DMS79 (cell line): ENCODE measurements at regions not wholly inside any gene's neighbourhood (a gene's known extent, or its start where the extent isn't known, plus 50 kb on each side); places are given as distances from the start of the nearest gene placed in this dataset.
"Not testable (repeated sequence)": the region's sequence is repeated elsewhere in the genome, so short reads cannot be mapped to it uniquely, and the experiment has no call there.

Experiments
- DNase-seq: peaks from one replicate; lab custom pipeline; 2025; lab: John Stamatoyannopoulos, UW

DNA sequence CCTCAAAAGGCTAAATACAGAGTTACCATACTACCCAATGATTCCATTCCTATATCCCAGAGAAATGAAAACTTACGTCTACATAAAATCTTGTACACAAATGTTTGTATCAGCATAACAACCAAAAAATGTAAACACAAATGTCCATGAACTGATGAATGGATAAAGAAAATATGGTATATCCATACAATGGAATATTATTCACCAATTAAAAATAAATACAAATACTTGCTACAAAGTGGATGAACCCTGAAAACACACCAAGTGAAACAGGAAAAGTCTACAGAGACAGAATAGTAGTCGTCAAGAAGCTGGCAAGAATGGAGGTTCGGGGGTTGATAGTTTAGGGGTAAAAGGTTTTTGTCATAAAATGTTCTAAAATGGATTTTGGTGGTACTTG lies 54.0 kb upstream of the ANKRD28 start:
- DNase-seq: no peak

DNA sequence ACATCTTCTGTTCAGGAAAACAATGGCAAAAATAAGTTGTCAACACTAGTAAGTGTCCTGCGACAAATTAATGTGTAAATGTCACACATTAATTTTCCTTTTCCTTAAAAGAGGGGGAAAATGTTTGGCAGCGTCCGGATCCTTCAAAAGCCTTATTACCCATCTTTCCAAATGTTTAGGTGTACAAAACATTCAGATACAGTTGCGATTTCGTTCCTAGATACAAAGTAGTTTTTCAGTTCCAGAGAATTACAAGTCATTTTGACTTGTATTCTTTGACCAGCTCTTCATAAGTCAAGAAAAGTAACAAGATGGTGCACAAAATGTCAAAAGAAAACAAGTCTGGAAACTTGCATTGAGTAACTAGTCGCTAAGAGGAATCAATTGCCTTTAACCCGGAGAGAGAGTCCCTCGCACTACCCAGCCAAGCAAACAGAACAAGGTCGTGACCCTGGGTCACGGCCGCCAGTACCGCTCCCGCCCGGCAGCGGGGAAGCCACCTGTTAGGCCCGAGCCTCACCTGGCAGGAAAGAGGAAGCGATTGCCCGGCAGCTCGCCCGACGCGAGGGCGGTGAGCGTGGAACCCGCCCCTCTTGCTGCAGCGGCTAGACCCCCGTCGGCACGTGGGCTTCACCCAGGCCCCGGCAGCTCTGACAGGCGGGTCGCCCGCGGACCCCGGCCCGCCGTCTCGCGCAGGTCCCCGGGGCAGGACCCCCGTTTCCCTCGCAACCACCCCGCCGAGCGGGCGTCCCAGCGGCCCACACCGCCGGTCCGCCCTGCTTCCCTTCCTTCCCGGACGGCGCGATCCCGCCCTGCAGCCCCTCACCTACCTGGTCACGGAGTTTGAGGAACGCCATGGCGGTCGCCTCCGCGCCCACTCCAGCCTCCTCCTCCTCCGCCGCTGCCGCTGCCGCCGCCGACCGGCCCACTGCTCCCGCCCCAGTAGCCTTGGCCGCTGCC lies 61.0 kb upstream of the ANKRD28 start:
- DNase-seq: peak; percentile 2

DNA sequence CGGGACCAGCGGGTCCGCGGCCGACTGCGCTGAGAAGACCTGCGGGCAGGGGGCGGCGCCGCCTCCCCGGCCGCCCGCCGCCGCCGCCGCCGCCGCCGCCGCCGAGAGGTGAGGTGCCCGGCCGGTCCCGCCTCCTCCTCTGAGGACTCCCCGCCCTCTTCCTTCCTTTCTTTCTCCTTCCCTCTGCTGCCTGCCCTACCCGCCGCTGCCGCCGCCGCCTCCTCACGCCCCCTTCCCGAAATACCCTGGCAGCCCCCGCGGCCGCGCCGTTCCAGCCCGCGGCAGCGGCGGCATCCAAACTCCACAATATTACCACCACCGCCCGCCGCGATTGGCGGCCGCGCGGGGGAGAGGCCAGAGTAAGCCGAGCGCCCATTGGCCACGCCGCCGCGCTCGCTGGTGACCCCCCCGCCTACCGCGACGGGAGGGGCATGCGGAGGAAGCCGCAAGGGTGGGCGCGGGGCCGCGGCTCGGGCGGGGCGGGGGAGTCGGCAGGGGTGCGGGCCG lies 61.8 kb upstream of the ANKRD28 start:
- DNase-seq: peak; percentile 1

DNA sequence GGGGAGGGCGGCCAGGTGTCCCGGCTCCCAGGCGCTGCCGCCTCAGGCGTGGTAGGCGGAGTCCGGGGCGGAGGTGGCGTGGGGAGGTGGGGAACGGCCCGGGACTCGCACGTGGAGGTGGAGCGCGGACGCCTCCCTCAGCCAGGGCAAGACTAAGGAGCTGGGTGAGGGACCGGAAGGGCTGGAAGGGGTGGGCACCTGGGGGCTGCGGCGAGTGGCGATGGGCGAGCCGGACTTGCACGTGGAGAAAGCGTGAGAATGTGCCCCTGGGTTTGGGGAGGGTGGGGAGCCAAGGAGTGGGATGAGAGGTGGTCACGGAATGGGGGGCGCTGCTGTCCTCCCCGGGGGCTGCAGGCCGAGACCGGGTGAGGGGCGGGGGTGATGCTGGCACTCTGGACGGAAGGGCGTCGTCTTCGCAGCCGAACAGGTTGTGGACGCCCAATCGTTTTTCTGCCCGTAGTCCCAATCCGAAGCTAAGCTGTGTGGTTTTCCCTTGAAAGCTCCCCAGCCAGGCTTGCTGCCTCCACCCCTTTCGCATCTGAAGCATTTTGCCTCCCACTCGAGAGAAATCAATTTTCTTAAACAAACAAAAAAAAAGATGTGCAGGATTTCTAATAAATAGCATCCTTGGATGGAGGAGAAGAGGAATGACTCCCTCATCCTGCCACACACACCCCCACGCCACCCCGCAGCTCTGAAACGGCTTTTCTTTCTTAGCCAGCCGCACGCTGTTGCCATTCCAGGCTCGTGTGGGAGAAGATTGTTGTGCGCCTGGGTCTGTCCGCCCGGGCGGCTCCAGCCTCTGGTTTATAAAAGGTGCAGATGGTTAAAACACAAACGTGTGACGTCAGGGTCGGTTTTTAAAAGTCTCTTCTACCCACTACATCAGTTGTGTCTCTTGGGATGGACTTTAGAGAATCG lies 62.5 kb upstream of the ANKRD28 start:
- DNase-seq: peak; percentile 1

DNA sequence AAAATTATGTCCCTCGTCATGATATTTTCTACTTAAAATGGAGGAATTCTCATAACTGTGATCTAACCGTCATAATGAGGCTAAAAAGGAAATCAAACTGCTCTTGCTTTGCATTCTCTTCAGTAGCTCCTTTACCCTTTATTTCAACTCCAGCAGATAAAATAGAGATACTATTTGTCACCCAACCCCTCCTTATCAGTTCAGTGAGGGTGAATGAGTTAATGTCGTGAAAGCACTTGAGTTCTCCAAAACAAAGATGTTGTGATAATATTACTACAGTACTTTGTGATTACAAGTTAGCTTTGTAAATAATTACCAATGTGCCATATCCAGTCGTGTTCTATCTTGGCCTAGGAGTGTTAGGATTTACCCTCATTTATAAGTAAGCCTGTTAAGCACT lies 63.4 kb upstream of the ANKRD28 start:
- no peak for DNase-seq

DNA sequence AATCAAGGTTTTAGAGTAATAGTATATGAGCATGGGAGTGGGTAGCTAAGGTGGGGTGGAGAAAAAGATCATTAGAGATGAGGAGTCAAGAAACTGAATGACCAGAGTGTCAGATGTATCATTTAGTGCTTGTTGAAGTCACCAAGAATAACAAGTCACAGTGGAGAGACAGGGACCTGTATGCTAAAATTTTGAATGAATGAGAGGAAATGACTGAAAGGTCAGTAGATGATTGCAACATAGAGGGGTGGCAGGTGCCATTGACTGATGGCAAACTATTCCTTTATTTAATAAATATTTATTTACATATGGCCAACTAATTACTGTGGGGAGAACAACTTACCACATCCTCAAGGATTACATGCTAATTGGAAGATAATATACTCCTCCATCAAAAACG lies 75.0 kb upstream of the ANKRD28 start:
- no peak for DNase-seq

DNA sequence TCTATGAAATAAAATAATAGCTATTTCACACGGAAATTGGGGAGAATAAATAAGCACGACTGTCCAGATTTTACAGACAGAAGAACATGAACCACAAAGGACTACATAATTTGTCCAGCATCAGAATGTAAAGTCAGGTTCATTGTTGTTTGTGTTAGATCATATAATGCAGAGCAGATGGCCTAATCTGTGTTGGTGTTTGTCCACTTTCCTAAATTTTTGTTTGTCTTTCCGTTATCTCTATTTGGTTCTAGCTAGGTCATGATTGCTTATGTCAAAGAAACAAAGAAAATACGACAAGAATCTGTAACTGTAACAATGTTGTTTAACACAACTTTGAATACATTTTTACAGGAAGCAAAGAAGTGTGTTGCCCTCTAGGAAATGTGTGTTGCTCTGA lies 75.6 kb upstream of the ANKRD28 start:
- DNase-seq: no peak

DNA sequence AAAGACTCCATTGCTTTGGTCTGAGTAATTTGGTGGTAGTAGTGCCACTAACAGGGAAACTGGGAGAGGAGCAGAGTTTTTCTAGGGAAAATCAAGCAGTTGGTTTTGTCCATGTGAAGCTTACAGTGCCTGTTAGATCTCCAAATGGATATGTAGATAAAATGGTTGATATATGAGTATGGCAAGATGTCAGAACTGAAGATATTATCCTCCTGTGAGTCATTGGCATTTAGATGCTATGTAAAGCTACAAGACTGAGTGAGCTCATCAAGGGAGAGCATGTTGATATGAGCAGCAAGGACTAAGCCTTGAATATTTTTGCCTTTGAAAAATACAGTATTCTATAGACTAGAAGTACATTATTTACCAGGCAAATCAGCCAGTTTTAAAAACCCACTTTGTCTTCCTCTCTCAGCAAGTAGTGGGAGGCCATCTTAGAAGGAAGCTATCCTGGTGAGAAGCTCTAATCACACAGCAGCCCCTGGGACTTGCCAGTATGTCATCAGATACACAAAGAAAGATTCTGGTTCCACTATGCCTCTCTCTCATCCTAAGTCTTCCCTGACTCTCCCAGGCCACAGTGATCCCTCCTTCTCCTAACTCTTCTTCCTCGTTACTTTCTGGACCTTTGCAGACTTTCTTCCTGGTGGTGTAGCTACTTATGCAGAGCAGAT lies 77.4 kb upstream of the ANKRD28 start:
- DNase-seq: no peak

DNA sequence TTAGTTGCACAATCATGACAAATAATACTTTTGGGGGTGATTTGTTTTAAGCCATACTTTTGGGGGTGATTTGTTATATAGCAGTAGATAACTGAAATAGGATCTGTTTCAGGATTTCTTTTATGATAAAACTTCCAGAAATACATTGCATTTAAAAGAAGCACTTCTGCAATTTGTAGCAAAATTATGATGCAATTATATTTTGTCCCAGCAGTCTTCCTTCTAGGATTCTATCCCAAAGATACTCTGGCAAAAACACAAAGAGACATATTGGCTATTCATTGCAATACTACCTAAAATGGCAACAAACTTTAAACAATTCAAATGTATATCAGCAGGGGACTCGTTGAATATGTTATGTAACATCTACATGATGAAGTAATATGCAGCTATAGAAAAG lies 78.9 kb upstream of the ANKRD28 start:
- DNase-seq: no peak

DNA sequence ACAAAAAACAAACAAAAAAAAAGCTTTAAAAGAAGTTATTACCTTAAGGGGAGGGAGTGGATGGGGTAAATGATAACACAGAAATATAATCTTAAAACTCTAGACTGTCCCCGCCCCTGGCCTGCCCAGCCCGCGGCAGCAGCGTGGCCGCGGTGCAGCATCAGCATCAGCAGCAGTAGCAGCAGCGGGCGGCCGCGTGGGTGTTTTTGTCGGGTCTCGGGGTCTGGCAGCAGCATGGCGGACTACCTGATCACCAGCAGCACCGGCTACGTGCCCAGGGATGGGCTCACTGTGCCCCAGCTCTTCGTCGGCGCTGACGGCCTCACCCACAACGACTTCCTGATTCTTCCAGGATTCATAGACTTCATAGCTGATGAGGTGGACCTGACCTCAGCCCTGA lies 80.0 kb upstream of the ANKRD28 start:
- no peak for DNase-seq

DNA sequence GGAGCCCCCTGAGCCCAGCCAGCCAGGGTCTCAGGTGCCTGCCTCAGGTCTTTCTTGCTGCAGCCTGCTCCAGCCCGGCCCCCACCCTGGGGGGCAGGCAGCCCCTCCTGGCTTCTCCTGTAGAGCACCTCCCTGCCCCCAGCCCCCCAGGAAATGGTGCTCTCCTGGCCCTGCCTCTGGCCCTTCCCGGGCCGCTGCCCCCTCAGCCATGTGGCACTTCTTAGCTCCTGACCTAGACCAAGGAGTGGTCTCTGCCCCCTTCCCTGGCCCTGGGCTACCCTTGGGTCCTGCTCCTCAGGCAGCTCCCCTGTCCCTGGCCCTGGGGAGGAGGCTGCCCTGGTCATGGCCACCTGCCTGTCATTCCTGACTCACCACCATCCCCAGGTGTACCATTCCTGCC lies 82.0 kb upstream of the ANKRD28 start:
- not testable (repeated sequence) for DNase-seq

DNA sequence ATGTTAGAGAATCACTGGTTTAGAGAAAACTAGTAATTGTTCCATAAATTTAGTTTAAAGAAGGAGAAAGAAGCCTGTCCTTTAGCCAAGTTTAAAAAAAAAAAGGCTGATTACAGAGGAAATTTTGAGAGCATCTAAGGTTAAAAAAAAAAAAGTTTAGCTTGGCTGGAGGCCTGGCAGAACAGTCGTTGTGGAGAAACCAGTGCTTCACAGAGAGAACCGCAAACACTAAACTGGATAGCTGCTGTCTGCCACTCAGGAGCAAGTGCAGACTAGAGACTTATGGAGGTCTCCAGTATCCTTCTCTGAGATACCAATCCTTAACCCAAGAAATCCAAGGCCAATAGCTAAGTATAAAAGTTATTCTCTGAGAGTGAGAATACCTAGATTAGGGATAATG lies 84.8 kb upstream of the ANKRD28 start:
- no peak for DNase-seq

DNA sequence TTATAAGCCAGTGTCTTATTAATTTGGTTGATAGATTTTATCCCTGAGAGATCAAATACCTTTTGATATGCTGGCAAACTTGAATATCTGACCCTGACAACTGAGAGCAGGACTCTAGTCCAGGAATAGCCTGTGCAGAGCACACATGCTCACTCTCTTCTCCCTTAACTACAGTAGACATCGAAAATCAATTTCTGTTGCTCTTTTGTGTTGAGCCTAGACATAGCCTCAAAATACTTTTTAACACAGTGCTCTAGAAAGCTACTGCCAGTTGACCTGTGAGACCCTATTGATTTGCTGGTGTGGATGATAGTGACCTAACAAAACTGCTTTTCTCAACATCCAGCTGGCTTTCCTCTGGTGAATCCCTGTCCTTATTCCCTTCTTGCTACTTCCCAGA lies 86.4 kb upstream of the ANKRD28 start:
- no peak for DNase-seq

DNA sequence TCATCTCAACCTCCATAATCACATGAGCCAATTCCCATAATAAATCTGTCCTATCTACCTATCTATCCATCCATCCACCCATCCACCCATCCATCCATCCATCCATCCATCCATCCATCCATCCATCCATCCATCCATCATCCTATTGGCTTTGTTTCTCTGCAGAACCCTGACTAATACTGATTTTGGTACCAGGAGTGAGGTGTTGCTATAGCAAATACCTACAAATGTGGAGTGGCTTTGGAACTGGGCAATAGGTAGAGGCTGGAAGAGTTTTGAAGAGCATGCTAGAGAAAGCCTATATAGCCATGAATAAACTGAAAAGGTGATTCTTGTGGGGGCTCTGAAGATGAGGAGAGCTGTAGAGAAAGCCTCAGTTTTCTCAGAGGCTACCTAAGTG lies 88.7 kb upstream of the ANKRD28 start:
- no peak for DNase-seq

DNA sequence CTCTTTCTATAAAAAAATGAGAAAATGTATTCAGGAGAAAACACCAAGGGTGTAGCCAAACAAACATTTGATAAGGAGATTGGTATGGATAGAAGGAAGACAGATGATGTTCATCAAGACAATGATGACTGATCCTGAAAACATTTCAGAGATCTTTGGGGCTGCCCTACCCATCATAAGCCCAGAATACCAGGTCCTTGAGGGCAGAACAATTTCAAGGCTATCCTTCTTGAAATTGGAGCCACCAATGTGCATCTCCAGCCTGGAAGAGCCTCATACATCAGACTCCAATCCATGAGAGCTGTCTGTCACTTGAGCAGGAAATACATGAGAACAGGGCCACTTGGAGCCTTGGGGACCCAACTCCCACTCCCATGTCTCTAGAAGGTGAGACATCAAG lies 89.5 kb upstream of the ANKRD28 start:
- no peak for DNase-seq

DNA sequence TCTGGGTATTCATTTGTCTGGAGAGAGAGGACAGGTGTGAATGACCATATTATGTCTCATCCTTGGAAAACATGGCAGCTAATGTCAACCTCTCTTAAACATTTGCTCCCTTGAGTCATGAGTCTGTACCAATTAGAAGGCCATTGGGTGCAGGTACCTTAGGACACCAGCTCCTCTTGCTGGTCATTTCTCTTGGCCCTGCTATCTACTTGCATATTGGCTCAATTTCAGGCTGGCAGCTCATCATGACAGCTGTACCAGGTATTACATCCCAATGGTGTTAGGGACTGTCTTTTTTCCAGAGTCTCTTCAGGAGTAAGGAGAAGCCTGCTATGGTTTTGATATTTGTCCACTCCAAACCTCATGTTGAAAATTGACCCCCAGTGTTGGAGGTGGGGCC lies 92.2 kb upstream of the ANKRD28 start:
- no peak for DNase-seq

DNA sequence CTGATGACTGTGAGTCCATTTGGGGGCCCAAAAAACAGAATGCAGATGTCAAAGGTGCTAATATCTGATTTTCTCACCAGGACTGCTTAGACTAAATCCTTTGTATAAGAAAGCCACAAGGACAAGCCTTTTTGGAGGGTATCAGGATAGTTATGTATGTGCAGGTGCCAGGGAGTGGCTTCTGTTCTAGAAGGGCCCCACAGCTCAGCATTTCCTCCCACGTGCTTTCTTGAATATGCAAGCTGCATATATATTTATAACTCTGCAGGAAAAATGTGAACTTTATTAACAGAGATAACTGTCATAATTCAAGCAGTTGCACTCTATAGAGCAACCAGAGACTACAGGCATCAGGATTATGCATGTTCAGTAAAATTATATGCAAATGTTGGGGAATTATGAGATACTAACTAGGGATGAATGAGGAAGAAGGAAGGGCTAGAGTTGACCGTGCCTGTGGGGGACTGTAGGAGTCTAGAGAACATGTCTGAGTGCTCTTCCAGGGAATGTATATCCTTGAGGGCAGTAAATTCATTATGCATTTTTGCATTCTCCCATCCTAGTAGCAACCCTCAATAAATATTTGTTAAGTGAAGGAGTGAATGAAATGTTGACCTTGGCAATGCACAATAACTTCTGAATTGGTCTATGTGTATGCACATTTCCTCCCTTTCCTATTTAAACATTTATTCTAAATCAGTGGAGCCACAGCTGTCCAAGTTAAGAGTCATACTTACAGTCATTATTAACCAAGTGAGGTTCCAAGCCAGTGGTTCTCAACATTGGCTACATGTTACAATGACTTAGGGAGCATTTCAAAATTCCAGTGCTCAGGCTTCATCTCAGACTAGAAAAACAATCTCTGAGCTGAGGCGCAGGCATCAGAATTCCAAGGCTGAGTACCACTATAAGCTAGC lies 94.8 kb upstream of the ANKRD28 start:
- DNase-seq: no peak

DNA sequence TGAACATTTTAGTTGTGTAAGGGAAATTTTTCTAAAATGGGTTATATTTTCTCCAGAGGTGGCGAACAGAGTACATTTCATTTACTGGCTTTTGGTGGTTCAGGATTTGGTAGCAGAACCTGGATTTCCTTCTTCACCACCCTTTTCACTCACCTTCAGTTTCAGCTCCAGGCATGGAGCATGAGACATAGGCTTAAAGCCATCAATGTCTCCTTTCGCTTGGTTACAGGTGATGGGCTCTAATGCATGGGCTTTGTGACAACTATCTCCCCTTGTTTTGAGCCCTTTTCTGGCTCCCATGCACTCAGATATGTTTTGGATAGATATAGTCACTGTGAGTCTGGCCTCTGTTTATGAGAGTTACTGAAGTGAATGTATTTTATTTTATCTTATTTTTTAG lies 96.6 kb upstream of the ANKRD28 start:
- no peak for DNase-seq

DNA sequence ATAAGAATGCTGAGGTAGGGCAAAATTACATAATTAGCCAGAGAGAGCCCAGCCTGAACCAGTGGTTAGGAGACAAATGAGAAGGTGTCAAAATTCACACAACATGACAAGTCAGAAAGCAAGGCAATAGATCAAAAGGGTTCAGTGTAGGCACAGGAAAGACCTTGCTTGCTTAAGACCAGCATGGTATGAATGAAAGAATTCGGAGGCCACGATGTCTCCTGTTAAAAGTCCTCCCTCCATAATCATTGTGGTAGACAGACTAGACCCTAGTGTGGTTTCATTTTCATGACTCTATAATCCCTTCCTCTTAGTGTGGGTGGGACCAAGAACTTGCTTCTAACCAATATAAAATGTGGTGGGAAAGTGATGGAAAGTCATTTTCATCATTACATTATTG lies 98.7 kb upstream of the ANKRD28 start:
- DNase-seq: no peak

DNA sequence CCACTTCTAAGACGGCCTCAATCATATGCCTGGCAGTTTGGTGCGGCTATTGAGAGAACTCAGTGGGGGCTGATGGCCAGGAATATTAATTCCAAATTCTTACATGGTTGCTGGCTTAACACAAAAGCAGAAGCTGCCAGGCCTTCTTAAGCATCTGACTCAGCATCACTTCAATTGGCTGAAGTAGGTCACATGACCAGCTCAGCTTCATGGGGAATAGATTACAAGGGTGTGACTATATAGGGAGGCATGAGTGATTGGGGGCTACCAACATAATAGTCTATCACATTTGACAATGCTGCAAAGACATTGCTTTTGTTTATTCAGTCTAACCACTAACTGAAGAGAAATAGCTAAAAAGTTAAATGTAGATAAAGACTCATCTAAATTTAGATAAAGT lies 101.6 kb upstream of the ANKRD28 start:
- DNase-seq: peak; percentile 71

DNA sequence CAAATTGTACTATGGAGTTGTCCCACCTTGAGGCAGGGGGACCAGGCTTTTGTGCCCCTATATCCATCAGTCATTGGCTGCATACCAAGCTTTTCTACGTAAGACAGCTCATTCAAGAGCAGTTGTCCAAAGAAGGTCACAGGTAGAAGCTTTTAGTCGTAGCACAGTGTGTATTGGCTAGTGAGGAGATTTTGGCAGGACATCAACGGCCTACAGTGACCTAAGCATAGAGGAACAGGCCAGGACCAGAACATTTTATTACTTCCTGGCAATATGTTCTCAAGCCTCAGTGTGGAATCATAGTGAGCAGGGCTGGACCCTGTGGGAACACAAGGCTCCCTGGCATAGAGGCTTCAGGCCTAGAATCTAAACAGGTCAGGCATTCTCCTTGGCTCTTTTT lies 105.4 kb upstream of the ANKRD28 start:
- no peak for DNase-seq
